DND-41 (cell line): ENCODE measurements at regions not wholly inside any gene's neighbourhood (a gene's known extent, or its start where the extent isn't known, plus 50 kb on each side); places are given as distances from the start of the nearest gene placed in this dataset.

Source experiments
- ATAC-seq: fragments of 200-7000 bp; cut with Tn5 transposase; 3 replicates; pipeline ENCODE4 v1.9.1; 2021; ENCODE audit warnings: low read depth; ENCODE audit not compliant: insufficient read depth
- DNase-seq: peaks from one replicate; pipeline ENCODE4 v3.0.0-alpha.2; 2020
- H2AFZ ChIP-seq: 2 replicates; pipeline ENCODE4 v1.6.0; 2012; ENCODE audit warnings: low read depth, low read length
- H3K27ac ChIP-seq: 2 replicates; pipeline ENCODE4 v1.5.1; 2012; ENCODE audit warnings: low read length, inconsistent platforms
- H3K27me3 ChIP-seq: fragments of 200-600 bp; sonication (generic); 2 replicates; pipeline ENCODE4 v1.6.0; 2012; ENCODE audit warnings: low read length, mild to moderate bottlenecking, inconsistent platforms; ENCODE audit not compliant: insufficient read depth, poor library complexity
- H3K36me3 ChIP-seq: 2 replicates; pipeline ENCODE4 v1.5.1; 2012; ENCODE audit warnings: low read length, inconsistent platforms; ENCODE audit not compliant: insufficient read depth
- H3K4me1 ChIP-seq: 2 replicates; pipeline ENCODE4 v1.5.1; 2012; ENCODE audit warnings: mild to moderate bottlenecking, low read length; ENCODE audit not compliant: insufficient read depth
- H3K4me2 ChIP-seq: 2 replicates; pipeline ENCODE4 v1.6.0; 2012; ENCODE audit warnings: mild to moderate bottlenecking, moderate library complexity, low read length, inconsistent platforms; ENCODE audit not compliant: insufficient read depth
- H3K4me3 ChIP-seq, 2 experiments: fragments of 200-600 bp in 1 of 2; shearing (Covaris generic) in 1 of 2; 2 replicates each; pipeline ENCODE4 v1.5.1; 2012 to 2016; ENCODE audit warnings: inconsistent platforms in 2 of 2, low read length in 2 of 2, mild to moderate bottlenecking in 2 of 2, low read depth in 1 of 2, moderate library complexity in 1 of 2
- H3K79me2 ChIP-seq: 2 replicates; pipeline ENCODE4 v1.6.0; 2012; ENCODE audit warnings: low read length, inconsistent platforms; ENCODE audit not compliant: insufficient read depth
- H3K9ac ChIP-seq: 2 replicates; pipeline ENCODE4 v1.6.0; 2012; ENCODE audit warnings: low read depth, mild to moderate bottlenecking, inconsistent platforms, low read length, moderate library complexity
- H3K9me3 ChIP-seq: 2 replicates; pipeline ENCODE4 v1.5.1; 2012; ENCODE audit warnings: low read length, moderate library complexity, mild to moderate bottlenecking, inconsistent platforms; ENCODE audit not compliant: insufficient read depth, severe bottlenecking
- H4K20me1 ChIP-seq: 2 replicates; pipeline ENCODE4 v1.6.0; 2012; ENCODE audit warnings: low read length; ENCODE audit not compliant: insufficient read depth
- EZH2 ChIP-seq: IDR thresholded peaks from 3 replicates; pipeline ENCODE4 v1.6.1; 2012; ENCODE audit warnings: borderline replicate concordance, low read depth, mild to moderate bottlenecking, moderate library complexity, low read length, inconsistent platforms; ENCODE audit not compliant: severe bottlenecking
- TF ChIP-seq, protein P1 (sequence below): IDR thresholded peaks from 2 replicates; pipeline ENCODE4 v1.5.1; 2012; ENCODE audit warnings: borderline replicate concordance, low read length, moderate library complexity, mild to moderate bottlenecking; ENCODE audit not compliant: poor library complexity, severe bottlenecking; ENCODE audit errors: extremely low read depth

DNA sequence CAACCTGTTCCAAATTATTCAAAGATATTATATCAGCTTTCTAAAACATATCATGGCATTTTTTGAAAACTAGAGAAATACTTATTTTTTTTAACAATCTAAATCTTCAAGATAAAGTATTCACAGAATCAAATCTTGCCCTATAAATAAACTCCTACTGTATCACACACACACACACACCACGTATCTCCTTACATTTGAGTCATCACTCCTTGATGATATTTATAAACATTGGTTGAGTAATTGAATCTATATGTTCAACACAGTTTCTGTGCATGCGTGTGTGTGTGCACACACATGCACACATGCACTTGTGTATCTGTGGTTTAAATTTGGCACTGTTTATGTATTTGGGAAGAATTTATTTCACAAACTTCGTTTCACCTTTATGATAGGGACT, 1716.4 kb downstream of the EFNA5 start:
- no peak for ATAC-seq
- H3K27ac ChIP-seq, result no peak overlapping the region
- H3K4me1 ChIP-seq, result no peaks in the 10 kb centered on the region
- H3K9me3 ChIP-seq, result no peaks in the 10 kb centered on the region
- H3K79me2 ChIP-seq, result no peaks in the 10 kb centered on the region
- H3K4me3 ChIP-seq, result no peak overlapping the region
- H3K4me2 ChIP-seq, result no peak overlapping the region
- no peaks in the 10 kb centered on the region for H3K36me3 ChIP-seq
- no peaks in the 10 kb centered on the region for H3K27me3 ChIP-seq
- H3K9ac ChIP-seq, result no peak overlapping the region
- DNase-seq, result no peak
- no peak overlapping the region for H2AFZ ChIP-seq
- TF ChIP-seq EZH2, result no peak
- TF ChIP-seq, protein P1, sequence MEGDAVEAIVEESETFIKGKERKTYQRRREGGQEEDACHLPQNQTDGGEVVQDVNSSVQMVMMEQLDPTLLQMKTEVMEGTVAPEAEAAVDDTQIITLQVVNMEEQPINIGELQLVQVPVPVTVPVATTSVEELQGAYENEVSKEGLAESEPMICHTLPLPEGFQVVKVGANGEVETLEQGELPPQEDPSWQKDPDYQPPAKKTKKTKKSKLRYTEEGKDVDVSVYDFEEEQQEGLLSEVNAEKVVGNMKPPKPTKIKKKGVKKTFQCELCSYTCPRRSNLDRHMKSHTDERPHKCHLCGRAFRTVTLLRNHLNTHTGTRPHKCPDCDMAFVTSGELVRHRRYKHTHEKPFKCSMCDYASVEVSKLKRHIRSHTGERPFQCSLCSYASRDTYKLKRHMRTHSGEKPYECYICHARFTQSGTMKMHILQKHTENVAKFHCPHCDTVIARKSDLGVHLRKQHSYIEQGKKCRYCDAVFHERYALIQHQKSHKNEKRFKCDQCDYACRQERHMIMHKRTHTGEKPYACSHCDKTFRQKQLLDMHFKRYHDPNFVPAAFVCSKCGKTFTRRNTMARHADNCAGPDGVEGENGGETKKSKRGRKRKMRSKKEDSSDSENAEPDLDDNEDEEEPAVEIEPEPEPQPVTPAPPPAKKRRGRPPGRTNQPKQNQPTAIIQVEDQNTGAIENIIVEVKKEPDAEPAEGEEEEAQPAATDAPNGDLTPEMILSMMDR, result no peak
- no peaks in the 10 kb centered on the region for H4K20me1 ChIP-seq

DNA sequence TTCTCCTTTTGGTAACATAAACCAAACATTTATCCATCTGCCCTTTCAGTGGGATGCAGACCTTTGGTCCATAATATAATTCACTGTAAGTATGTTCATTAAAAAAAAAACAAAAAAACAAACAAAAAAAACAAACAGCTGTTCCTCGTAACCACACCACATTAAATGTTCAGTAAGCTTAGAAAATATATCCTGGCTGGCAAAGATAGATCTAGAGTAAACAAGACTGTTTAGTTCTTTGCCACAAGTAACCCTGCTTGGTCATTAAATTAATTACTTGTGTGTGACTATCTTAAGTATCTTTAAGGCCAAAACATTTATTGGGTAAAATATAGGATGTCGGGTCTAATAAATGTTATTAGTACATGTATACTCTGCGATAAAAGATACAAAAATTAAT, 1717.1 kb downstream of the EFNA5 start:
- no peak for ATAC-seq
- Histone ChIP-seq H3K27ac (no peak overlapping the region), H3K36me3 (no peaks in the 10 kb centered on the region), H3K4me3 (no peak overlapping the region), H2AFZ (no peak overlapping the region), H3K9me3 (no peaks in the 10 kb centered on the region), H3K27me3 (no peaks in the 10 kb centered on the region), H3K79me2 (no peaks in the 10 kb centered on the region), H3K4me1 (no peaks in the 10 kb centered on the region), H3K4me2 (no peak overlapping the region), H4K20me1 (no peaks in the 10 kb centered on the region), H3K9ac (no peak overlapping the region)
- TF ChIP-seq, protein P1, result no peak
- TF ChIP-seq EZH2, result no peak
- no peak for DNase-seq

DNA sequence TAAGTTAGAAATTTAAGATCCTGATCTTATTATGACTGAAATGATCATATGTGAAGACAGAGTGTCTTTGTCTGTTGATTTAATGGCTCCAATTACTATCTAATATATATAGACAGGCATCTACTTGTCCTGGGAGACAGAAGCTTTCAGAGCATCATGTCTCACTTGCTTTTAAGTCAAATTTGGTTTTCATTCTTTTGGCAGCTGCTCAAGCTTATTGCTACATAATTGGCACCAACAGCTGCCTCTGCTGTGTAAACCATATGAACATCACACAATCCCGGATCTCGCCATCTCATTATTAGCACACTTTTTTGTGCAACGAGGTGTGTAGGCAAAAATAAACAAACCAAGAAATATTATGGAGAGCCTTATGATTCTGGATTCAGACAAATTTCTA, 1717.9 kb downstream of the EFNA5 start:
- Histone ChIP-seq H3K4me2 (no peak overlapping the region), H3K4me1 (no peaks in the 10 kb centered on the region), H3K27ac (no peak overlapping the region), H3K36me3 (no peaks in the 10 kb centered on the region), H3K9me3 (no peaks in the 10 kb centered on the region), H3K79me2 (no peaks in the 10 kb centered on the region), H3K9ac (no peak overlapping the region), H2AFZ (no peak overlapping the region), H4K20me1 (no peaks in the 10 kb centered on the region), H3K27me3 (no peaks in the 10 kb centered on the region), H3K4me3 (no peak overlapping the region)
- TF ChIP-seq, protein P1, result no peak
- no peak for TF ChIP-seq EZH2
- ATAC-seq, result no peak
- DNase-seq, result no peak

DNA sequence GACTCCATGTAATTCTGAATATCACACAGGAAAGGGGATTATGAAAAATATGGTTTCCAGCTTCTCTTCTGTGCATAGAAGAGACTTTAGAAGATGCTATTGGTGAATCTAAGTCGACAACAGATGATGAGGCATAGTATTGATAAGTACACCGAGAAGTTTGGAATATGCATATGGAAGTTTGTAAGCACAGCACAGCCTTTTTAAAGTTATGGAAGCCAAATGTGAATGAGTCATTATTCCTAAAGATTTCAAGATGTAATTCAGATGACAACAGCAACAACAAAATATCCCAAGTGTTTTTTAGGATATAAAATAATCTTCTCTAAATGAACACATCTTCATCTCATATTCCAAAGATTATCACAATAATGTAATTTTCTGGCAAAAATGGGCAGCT, 1723.3 kb downstream of the EFNA5 start:
- no peak overlapping the region for H2AFZ ChIP-seq
- H4K20me1 ChIP-seq, result no peaks in the 10 kb centered on the region
- no peaks in the 10 kb centered on the region for H3K36me3 ChIP-seq
- DNase-seq (no peak), ATAC-seq (no peak)
- no peaks in the 10 kb centered on the region for H3K27me3 ChIP-seq
- no peaks in the 10 kb centered on the region for H3K4me1 ChIP-seq
- no peaks in the 10 kb centered on the region for H3K79me2 ChIP-seq
- no peaks in the 10 kb centered on the region for H3K9me3 ChIP-seq
- no peak overlapping the region for H3K27ac ChIP-seq
- no peak overlapping the region for H3K4me2 ChIP-seq
- no peak overlapping the region for H3K4me3 ChIP-seq
- TF ChIP-seq, protein P1, result no peak
- TF ChIP-seq EZH2, result no peak
- no peak overlapping the region for H3K9ac ChIP-seq
